ENCODE measurements at regions not wholly inside any gene's neighbourhood (a gene's known extent, or its start where the extent isn't known, plus 50 kb on each side); places are given as distances from the start of the nearest gene placed in this dataset.

DNA sequence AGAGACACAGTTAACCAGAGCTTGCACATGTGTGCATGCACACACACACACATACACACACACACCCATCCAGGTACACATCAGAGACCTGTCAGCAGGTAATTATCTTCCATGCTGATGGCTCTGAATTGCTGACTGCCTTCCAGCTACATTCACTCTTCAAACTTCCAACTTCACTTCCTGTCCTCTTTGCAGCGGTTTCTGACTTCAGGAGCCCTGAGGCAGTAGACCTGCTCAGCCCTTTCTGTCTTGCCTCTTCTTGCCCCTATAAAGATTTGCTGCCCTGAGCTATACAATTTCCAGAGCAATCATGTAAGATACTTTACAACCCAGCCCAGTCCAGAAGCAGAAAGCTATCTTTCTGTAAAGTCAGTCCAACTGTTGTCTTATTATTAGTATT is 310.2 kb downstream of the FGFR2 start:
- H3K36me3 ChIP-seq = no peaks in the 10 kb centered on the region
- H3K9me3 ChIP-seq = no peaks in the 10 kb centered on the region
- H3K27me3 ChIP-seq = no peaks in the 10 kb centered on the region
- no peak for FAIRE-seq
- intact Hi-C loops (cut with DNase I) = no loop called here
- TF ChIP-seq, protein P1, sequence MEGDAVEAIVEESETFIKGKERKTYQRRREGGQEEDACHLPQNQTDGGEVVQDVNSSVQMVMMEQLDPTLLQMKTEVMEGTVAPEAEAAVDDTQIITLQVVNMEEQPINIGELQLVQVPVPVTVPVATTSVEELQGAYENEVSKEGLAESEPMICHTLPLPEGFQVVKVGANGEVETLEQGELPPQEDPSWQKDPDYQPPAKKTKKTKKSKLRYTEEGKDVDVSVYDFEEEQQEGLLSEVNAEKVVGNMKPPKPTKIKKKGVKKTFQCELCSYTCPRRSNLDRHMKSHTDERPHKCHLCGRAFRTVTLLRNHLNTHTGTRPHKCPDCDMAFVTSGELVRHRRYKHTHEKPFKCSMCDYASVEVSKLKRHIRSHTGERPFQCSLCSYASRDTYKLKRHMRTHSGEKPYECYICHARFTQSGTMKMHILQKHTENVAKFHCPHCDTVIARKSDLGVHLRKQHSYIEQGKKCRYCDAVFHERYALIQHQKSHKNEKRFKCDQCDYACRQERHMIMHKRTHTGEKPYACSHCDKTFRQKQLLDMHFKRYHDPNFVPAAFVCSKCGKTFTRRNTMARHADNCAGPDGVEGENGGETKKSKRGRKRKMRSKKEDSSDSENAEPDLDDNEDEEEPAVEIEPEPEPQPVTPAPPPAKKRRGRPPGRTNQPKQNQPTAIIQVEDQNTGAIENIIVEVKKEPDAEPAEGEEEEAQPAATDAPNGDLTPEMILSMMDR (IDR thresholded peaks at IDR 0.05) = no peak
- no peak overlapping the region for H3K27ac ChIP-seq
- H3K4me1 ChIP-seq = no peaks in the 10 kb centered on the region
- no peak for DNase-seq
- WGBS, 2 donors = 39 to 82% methylated on average over 1 of the region's 1 CpG
- no peak overlapping the region for H3K4me3 ChIP-seq
- no peak for ATAC-seq

DNA sequence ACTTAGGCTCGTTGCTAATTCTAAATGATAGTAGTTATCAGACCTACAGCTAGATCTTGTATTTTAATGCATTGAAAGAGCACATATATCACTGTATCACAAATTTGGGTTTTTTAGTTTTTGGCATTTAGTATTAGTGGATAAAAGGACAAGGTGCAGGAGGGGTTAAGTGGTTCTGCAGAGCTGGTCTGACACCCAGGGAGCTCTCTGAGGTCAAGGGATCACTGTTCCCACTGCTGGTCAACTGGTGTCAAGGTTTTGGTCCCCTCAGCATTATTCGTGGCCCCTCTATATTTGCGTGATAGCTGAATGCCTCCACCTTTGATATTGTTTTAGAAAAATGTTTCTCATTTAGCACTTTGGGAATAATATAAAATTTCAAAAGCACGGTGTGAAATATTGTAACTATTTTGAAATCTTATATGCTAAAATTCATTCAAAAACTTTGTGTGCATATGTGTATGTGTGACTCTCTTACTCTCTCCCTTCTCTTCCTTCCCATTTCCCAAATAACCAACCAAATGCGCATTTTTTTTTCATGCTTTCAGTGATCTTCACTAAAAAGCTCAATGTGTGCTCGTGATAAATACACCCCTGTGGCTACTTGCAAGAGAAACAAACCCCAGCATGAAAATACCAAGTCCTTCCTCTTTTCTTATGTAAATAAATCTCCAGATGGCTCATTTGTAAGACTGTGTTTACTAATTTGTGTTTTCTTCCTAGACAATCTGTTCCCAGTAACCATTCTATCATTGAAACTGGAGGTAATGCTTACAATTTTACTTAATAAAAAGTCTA is 309.2 kb downstream of the FGFR2 start:
- FAIRE-seq (no peak), ATAC-seq (no peak), DNase-seq (no peak)
- Histone ChIP-seq H3K36me3 (no peaks in the 10 kb centered on the region), H3K4me3 (no peak overlapping the region), H3K27ac (no peak overlapping the region), H3K9me3 (no peaks in the 10 kb centered on the region), H3K27me3 (no peaks in the 10 kb centered on the region), H3K4me1 (no peaks in the 10 kb centered on the region)
- WGBS, 2 donors = 50 to 60% methylated on average over 6 of the region's 6 CpGs
- TF ChIP-seq, protein P1 (IDR thresholded peaks at IDR 0.05) = no peak
- intact Hi-C loops (cut with DNase I) = no loop called here

DNA sequence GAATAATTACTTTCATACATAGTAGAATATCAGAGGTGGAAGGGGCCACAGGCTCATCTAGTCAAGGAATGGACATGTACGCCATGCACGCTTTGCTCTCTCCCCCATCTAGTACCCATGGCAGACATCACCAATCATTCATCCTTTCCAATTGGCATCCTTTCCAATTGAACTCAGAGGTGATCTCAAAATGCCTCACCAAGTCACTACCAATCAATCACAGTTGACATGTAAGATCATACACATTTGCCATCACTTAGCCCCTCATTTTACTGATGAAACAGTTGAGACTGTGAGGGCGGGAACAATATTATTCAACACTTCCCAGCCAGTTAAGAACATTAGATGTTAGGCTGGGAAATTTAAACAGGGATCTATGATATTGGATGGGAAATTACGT is 308.4 kb downstream of the FGFR2 start:
- ATAC-seq = no peak
- no peak overlapping the region for H3K27ac ChIP-seq
- TF ChIP-seq, protein P1 (IDR thresholded peaks at IDR 0.05) = no peak
- no peaks in the 10 kb centered on the region for H3K4me1 ChIP-seq
- no peaks in the 10 kb centered on the region for H3K36me3 ChIP-seq
- WGBS, 2 donors = 74 to 88% methylated on average over 4 of the region's 4 CpGs
- H3K4me3 ChIP-seq = no peak overlapping the region
- no peak for FAIRE-seq
- H3K9me3 ChIP-seq = no peaks in the 10 kb centered on the region
- no peak for DNase-seq
- intact Hi-C loops (cut with DNase I) = no loop called here
- H3K27me3 ChIP-seq = no peaks in the 10 kb centered on the region

DNA sequence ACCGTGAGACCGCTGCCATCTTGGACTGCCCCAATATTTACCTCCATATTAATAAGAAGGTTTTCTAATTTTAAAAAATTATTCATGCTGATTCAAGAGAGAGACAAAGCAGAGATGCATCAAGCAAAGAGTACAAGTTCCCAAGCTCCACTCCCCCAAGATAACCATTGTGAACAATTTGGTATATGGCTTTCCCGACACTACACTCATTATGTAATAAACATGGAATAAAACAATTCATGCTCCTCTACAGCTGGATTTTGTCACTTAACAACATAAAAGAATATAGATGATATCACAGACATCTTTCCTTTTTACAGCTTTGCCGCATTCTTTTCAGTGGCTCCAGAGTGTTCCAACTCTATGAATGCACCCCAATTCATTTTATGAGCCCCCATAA is 307.6 kb downstream of the FGFR2 start:
- no peaks in the 10 kb centered on the region for H3K9me3 ChIP-seq
- no peaks in the 10 kb centered on the region for H3K27me3 ChIP-seq
- H3K4me1 ChIP-seq = no peaks in the 10 kb centered on the region
- H3K27ac ChIP-seq = no peak overlapping the region
- DNase-seq (no peak), ATAC-seq (no peak), FAIRE-seq (no peak)
- no peaks in the 10 kb centered on the region for H3K36me3 ChIP-seq
- WGBS, 2 donors = 87 to 97% methylated on average over 4 of the region's 4 CpGs
- H3K4me3 ChIP-seq = no peak overlapping the region
- TF ChIP-seq, protein P1 (IDR thresholded peaks at IDR 0.05) = no peak
- intact Hi-C loops (cut with DNase I) = no loop called here

DNA sequence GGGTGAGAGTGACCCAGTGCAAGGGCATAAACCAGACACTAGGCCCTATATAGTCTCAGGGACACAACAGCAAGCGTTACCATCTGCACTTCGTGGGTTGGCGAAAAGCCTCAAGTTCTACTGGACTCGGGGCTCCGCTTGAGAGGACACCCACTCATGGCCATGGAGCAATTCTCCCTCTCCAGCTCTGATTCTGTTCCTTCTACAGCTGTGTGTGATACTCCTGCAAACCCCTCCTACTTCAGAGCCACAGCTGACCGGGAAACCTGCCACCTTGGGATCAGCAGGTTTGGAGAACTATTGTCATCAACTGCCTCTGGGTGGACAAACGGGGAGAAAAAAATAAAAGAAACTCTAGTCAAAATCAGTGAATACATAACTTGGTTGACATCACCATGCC is 306.9 kb downstream of the FGFR2 start:
- ATAC-seq (peak in 2 of 4 donors; percentile 20 to 48), FAIRE-seq (no peak), DNase-seq (no peak)
- intact Hi-C loops (cut with DNase I) = no loop called here
- TF ChIP-seq, protein P1 (IDR thresholded peaks at IDR 0.05) = no peak
- no peaks in the 10 kb centered on the region for H3K27me3 ChIP-seq
- no peak overlapping the region for H3K27ac ChIP-seq
- 72 to 74% methylated on average over 7 of the region's 7 CpGs for WGBS, 2 donors
- no peak overlapping the region for H3K4me3 ChIP-seq
- H3K9me3 ChIP-seq = no peaks in the 10 kb centered on the region
- no peaks in the 10 kb centered on the region for H3K4me1 ChIP-seq
- H3K36me3 ChIP-seq = no peaks in the 10 kb centered on the region
